ENCODE measurements at regions not wholly inside any gene's neighbourhood (a gene's known extent, or its start where the extent isn't known, plus 50 kb on each side); places are given as distances from the start of the nearest gene placed in this dataset.

DNA sequence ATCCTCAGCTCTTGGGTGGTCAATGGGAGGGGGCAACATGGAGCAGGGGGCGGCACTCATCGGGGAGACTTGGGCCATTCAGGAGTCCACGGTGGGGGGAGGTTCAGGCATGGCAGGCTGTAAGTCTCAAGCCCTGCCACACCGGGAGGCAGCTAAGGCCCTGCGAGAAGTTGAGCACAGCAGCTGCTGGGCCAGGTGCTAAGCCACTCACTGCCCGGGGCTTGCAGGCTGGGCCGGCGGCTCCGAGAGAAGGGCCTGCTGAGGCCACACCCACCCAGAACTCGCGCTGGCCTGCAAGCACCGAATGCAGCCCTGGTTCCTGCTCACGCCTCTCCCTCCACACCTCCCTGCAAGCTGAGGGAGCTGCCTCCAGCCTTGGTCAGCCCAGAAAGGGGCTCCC, 131.4 kb downstream of the OR4C45 start:
- peaks cover 6 to 14% of the 10 kb centered on the region in 2 donors for H3K9me3 ChIP-seq

DNA sequence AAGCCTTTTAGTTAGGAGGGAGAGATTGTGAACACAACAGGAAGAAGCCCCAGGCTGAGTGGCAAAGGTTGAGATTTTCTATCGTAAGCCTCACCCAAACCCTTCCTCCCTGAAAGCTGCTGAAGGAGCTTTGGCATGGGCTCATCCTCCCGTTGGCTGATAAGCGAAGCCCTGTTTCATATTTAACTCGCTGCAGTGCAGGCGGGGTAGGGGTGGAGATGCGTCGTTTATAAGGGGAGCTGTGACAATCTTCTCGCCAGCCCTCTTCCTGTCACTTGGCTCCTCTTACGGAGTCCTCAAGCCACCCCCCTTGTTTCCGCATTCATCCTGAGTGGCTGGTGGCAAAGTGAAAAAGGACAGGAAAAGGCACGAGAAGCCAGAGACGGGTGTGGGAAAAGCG, 137.0 kb downstream of the OR4C45 start:
- Histone ChIP-seq H3K27ac (no peak overlapping the region), H3K4me1 (no peaks in the 10 kb centered on the region), H3K27me3 (no peaks in the 10 kb centered on the region), H3K36me3 (no peaks in the 10 kb centered on the region), H3K9me3 (peaks cover 3 to 5% of the 10 kb centered on the region in 2 donors), H3K4me3 (no peak overlapping the region)
- intact Hi-C loops (cut with DNase I; ENCODE audit: low total_unique reads), result no loop called here
- TF ChIP-seq POLR2AphosphoS5 (IDR thresholded peaks at IDR 0.05) (no peak), POLR2A (IDR thresholded peaks at IDR 0.05) (no peak)
- TF ChIP-seq, protein P1, sequence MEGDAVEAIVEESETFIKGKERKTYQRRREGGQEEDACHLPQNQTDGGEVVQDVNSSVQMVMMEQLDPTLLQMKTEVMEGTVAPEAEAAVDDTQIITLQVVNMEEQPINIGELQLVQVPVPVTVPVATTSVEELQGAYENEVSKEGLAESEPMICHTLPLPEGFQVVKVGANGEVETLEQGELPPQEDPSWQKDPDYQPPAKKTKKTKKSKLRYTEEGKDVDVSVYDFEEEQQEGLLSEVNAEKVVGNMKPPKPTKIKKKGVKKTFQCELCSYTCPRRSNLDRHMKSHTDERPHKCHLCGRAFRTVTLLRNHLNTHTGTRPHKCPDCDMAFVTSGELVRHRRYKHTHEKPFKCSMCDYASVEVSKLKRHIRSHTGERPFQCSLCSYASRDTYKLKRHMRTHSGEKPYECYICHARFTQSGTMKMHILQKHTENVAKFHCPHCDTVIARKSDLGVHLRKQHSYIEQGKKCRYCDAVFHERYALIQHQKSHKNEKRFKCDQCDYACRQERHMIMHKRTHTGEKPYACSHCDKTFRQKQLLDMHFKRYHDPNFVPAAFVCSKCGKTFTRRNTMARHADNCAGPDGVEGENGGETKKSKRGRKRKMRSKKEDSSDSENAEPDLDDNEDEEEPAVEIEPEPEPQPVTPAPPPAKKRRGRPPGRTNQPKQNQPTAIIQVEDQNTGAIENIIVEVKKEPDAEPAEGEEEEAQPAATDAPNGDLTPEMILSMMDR (IDR thresholded peaks at IDR 0.05), result no peak
- DNase-seq (ENCODE audit: low spot score in 2 of 2), result no peak

More for the DNA sequence above, 131.4 kb downstream of the OR4C45 start:
- Histone ChIP-seq H3K4me1 (no peaks in the 10 kb centered on the region), H3K36me3 (no peaks in the 10 kb centered on the region), H3K27me3 (no peaks in the 10 kb centered on the region), H3K27ac (no peak overlapping the region), H3K4me3 (no peak overlapping the region)
- DNase-seq (ENCODE audit: low spot score in 2 of 2), result no peak
- intact Hi-C loops (cut with DNase I; ENCODE audit: low total_unique reads), result no loop called here
- no peak for TF ChIP-seq POLR2A (IDR thresholded peaks at IDR 0.05)
- no peak for TF ChIP-seq POLR2AphosphoS5 (IDR thresholded peaks at IDR 0.05)
- TF ChIP-seq, protein P1 (IDR thresholded peaks at IDR 0.05), result no peak

DNA sequence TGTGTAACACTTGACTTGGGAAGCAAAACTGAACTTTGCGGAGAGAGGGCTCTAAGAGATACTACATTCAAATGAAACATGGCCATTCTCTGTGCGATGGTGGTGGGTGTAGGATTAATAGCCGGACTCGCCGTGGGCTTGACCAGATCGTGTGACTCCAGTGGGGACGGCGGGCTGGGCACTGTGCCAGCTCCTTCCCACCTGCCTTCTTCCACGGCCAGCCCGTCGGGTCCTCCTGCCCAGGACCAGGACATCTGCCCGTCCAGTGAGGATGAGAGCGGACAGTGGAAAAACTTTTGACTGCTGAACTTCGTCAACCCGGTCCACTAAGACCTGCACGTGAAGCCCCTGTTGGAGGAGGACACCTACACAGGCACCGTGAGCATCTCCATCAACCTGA, 137.4 kb downstream of the OR4C45 start:
- TF ChIP-seq POLR2A (IDR thresholded peaks at IDR 0.05) (no peak), POLR2AphosphoS5 (IDR thresholded peaks at IDR 0.05) (no peak)
- TF ChIP-seq, protein P1 (IDR thresholded peaks at IDR 0.05), result no peak
- no peaks in the 10 kb centered on the region for H3K4me1 ChIP-seq
- no peaks in the 10 kb centered on the region for H3K27me3 ChIP-seq
- no peak overlapping the region for H3K4me3 ChIP-seq
- peaks cover 3 to 5% of the 10 kb centered on the region in 2 donors for H3K9me3 ChIP-seq
- H3K27ac ChIP-seq, result no peak overlapping the region
- intact Hi-C loops (cut with DNase I; ENCODE audit: low total_unique reads), result no loop called here
- H3K36me3 ChIP-seq, result no peaks in the 10 kb centered on the region
- DNase-seq (ENCODE audit: low spot score in 2 of 2), result no peak

DNA sequence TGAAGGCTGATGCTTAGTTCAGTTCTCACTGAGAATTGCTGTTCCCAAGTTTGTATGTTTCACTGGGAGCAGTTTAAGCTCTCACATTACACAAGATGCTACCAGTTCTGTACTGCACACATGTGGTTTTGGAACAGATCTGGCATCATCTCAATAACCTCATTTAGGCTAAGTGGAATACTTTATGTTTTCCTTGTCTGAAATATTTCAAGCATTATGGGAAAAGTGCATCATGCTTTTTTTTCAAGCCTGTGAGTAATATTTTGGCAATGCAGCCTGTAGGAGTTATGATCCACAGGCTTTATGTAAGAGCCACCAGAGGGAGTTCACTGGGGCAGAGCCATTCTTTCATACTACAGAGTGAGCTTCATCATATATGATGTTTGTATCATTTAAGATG, 141.5 kb downstream of the OR4C45 start:
- intact Hi-C loops (cut with DNase I; ENCODE audit: low total_unique reads), result no loop called here
- no peaks in the 10 kb centered on the region for H3K9me3 ChIP-seq
- TF ChIP-seq POLR2A (IDR thresholded peaks at IDR 0.05), result no peak
- TF ChIP-seq, protein P1 (IDR thresholded peaks at IDR 0.05), result no peak
- TF ChIP-seq POLR2AphosphoS5 (IDR thresholded peaks at IDR 0.05), result no peak

DNA sequence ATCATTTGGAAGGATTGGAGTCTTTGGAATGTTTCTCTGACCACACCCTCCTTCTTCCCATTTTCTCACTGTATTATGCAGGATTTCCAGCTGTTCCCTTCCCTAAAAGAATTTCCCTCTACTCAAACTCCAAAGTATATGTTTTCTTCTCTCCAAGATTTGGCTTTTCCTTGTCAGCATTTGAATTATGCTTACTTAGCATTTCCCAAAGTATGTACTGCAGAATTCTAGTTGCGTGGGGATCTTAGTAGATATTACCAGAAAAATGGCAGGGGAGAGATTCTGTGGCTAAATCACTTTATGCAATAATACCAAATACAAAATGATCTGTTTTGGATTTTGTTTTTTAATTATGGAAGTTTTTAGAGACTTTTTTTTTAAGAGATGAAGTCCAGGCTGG, 142.3 kb downstream of the OR4C45 start:
- TF ChIP-seq POLR2AphosphoS5 (IDR thresholded peaks at IDR 0.05), result no peak
- TF ChIP-seq, protein P1 (IDR thresholded peaks at IDR 0.05), result no peak
- no peak for TF ChIP-seq POLR2A (IDR thresholded peaks at IDR 0.05)
- Histone ChIP-seq H3K4me1 (no peaks in the 10 kb centered on the region), H3K27me3 (no peaks in the 10 kb centered on the region), H3K4me3 (no peak overlapping the region), H3K36me3 (no peaks in the 10 kb centered on the region), H3K9me3 (no peaks in the 10 kb centered on the region), H3K27ac (no peak overlapping the region)
- no peak for DNase-seq (ENCODE audit: low spot score in 2 of 2)
- intact Hi-C loops (cut with DNase I; ENCODE audit: low total_unique reads), result no loop called here

More for the DNA sequence above, 141.5 kb downstream of the OR4C45 start:
- Histone ChIP-seq H3K27ac (no peak overlapping the region), H3K27me3 (no peaks in the 10 kb centered on the region), H3K4me1 (no peaks in the 10 kb centered on the region), H3K4me3 (no peak overlapping the region), H3K36me3 (no peaks in the 10 kb centered on the region)
- no peak for DNase-seq (ENCODE audit: low spot score in 2 of 2)
